ENCODE measurements at regions not wholly inside any gene's neighbourhood (a gene's known extent, or its start where the extent isn't known, plus 50 kb on each side); places are given as distances from the start of the nearest gene placed in this dataset.

- no peak overlapping the region for H2AFZ ChIP-seq
- TF ChIP-seq CTCF (IDR thresholded peaks at IDR 0.05), result no peak
- H3K79me2 ChIP-seq, result no peaks in the 10 kb centered on the region
- H3K27ac ChIP-seq, result no peak overlapping the region
- H3K9ac ChIP-seq, result no peak overlapping the region
- no peaks in the 10 kb centered on the region for H3K9me3 ChIP-seq (ENCODE audit: control insufficient read depth, low read length)
- H3K4me1 ChIP-seq, result no peaks in the 10 kb centered on the region
- no peaks in the 10 kb centered on the region for H3K27me3 ChIP-seq (ENCODE audit: control insufficient read depth, insufficient read depth, low read length)
- no peaks in the 10 kb centered on the region for H3K36me3 ChIP-seq (ENCODE audit: control insufficient read depth, insufficient read depth, low read length)
- H3K4me3 ChIP-seq (ENCODE audit: low read depth, low read length), result no peak overlapping the region
- no peak overlapping the region for H3K4me2 ChIP-seq (ENCODE audit: low read length)
These were observed 196.7 kb downstream of the SH3BP4 start for GRCh38 chr2:235148201-235149170.

GRCh38 chr2:235149240-235149659 is 197.4 kb downstream of the SH3BP4 start:
- no peaks in the 10 kb centered on the region for H3K36me3 ChIP-seq (ENCODE audit: control insufficient read depth, insufficient read depth, low read length)

DNA sequence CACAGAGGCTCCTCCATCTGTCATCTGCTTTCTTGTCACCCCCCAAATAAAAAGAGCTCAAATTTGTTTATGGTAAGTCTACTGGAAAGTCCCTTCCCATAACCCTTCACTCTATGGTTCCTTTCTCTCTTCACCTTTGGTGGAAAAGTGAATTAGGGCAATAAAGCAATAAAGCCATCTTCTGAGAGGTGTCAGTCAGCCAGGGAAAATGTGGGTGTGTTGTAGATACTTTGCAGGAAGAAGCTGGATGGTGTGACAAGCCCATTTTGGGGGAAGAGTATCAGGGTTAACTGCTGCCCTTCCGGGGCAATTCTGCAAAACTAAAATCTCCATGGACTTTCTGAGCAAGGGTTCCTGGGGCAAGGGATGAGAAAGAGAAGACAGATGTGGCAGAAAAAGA is 197.9 kb downstream of the SH3BP4 start:
- no peak overlapping the region for H3K4me2 ChIP-seq (ENCODE audit: low read length)
- no peaks in the 10 kb centered on the region for H3K36me3 ChIP-seq (ENCODE audit: control insufficient read depth, insufficient read depth, low read length)
- H3K4me3 ChIP-seq (ENCODE audit: low read depth, low read length), result no peak overlapping the region
- H3K27ac ChIP-seq, result no peak overlapping the region
- no peak for TF ChIP-seq CTCF (IDR thresholded peaks at IDR 0.05)
- no peak overlapping the region for H2AFZ ChIP-seq
- H3K27me3 ChIP-seq (ENCODE audit: control insufficient read depth, insufficient read depth, low read length), result no peaks in the 10 kb centered on the region
- no peak overlapping the region for H3K9ac ChIP-seq
- H3K9me3 ChIP-seq (ENCODE audit: control insufficient read depth, low read length), result no peaks in the 10 kb centered on the region
- no peaks in the 10 kb centered on the region for H3K79me2 ChIP-seq
- no peaks in the 10 kb centered on the region for H3K4me1 ChIP-seq

More at GRCh38 chr2:235149240-235149659, 197.4 kb downstream of the SH3BP4 start:
- Histone ChIP-seq H3K4me1 (no peaks in the 10 kb centered on the region), H3K4me3 (ENCODE audit: low read depth, low read length) (no peak overlapping the region), H3K79me2 (no peaks in the 10 kb centered on the region), H3K9ac (no peak overlapping the region), H3K9me3 (ENCODE audit: control insufficient read depth, low read length) (no peaks in the 10 kb centered on the region), H2AFZ (no peak overlapping the region), H3K4me2 (ENCODE audit: low read length) (no peak overlapping the region), H3K27me3 (ENCODE audit: control insufficient read depth, insufficient read depth, low read length) (no peaks in the 10 kb centered on the region), H3K27ac (no peak overlapping the region)
- TF ChIP-seq CTCF (IDR thresholded peaks at IDR 0.05), result no peak

GRCh38 chr2:235151152-235151551 is 199.3 kb downstream of the SH3BP4 start:
- no peaks in the 10 kb centered on the region for H3K27me3 ChIP-seq (ENCODE audit: control insufficient read depth, insufficient read depth, low read length)
- no peak overlapping the region for H3K9ac ChIP-seq

More at GRCh38 chr2:235151152-235151551, 199.3 kb downstream of the SH3BP4 start:
- H3K4me2 ChIP-seq (ENCODE audit: low read length), result no peak overlapping the region
- no peak overlapping the region for H2AFZ ChIP-seq
- H3K9me3 ChIP-seq (ENCODE audit: control insufficient read depth, low read length), result no peaks in the 10 kb centered on the region
- no peaks in the 10 kb centered on the region for H3K79me2 ChIP-seq
- no peaks in the 10 kb centered on the region for H3K4me1 ChIP-seq
- H3K36me3 ChIP-seq (ENCODE audit: control insufficient read depth, insufficient read depth, low read length), result no peaks in the 10 kb centered on the region
- no peak overlapping the region for H3K4me3 ChIP-seq (ENCODE audit: low read depth, low read length)
- no peak for TF ChIP-seq CTCF (IDR thresholded peaks at IDR 0.05)
- H3K27ac ChIP-seq, result no peak overlapping the region
